Rectal smooth muscle tissue (tissue), 1 donor: ENCODE measurements at regions not wholly inside any gene's neighbourhood (a gene's known extent, or its start where the extent isn't known, plus 50 kb on each side); places are given as distances from the start of the nearest gene placed in this dataset.

ENCODE experiments used
- H3K27ac ChIP-seq: one replicate; pipeline ENCODE4 v1.7.0; 2013; ENCODE audit warnings: low read depth, low read length, inconsistent platforms
- H3K27me3 ChIP-seq: one replicate; pipeline ENCODE4 v1.7.0; 2013; ENCODE audit warnings: low read length; ENCODE audit not compliant: control insufficient read depth, insufficient read depth
- H3K36me3 ChIP-seq: one replicate; pipeline ENCODE4 v1.7.0; 2013; ENCODE audit warnings: low read length; ENCODE audit not compliant: control insufficient read depth, insufficient read depth
- H3K4me1 ChIP-seq: one replicate; pipeline ENCODE4 v1.7.0; 2013; ENCODE audit warnings: low read length; ENCODE audit not compliant: control insufficient read depth, insufficient read depth
- H3K4me3 ChIP-seq: one replicate; pipeline ENCODE4 v1.7.0; 2013; ENCODE audit warnings: low read length
- H3K9ac ChIP-seq: one replicate; pipeline ENCODE4 v1.7.0; 2013; ENCODE audit warnings: low read length

- no peak overlapping the region for H3K4me3 ChIP-seq
- no peaks in the 10 kb centered on the region for H3K36me3 ChIP-seq
- H3K27me3 ChIP-seq, result no peaks in the 10 kb centered on the region
- H3K9ac ChIP-seq, result no peak overlapping the region
- no peaks in the 10 kb centered on the region for H3K4me1 ChIP-seq
- H3K27ac ChIP-seq, result no peak overlapping the region
These were observed 101.8 kb downstream of the CAND1 start for GRCh38 chr12:67370979-67371378.

- Histone ChIP-seq H3K36me3 (no peaks in the 10 kb centered on the region), H3K27me3 (no peaks in the 10 kb centered on the region), H3K9ac (no peak overlapping the region), H3K4me3 (no peak overlapping the region), H3K4me1 (no peaks in the 10 kb centered on the region), H3K27ac (no peak overlapping the region)
These were observed 107.9 kb downstream of the CAND1 start for GRCh38 chr12:67377021-67377420.

- Histone ChIP-seq H3K27ac (no peak overlapping the region), H3K4me3 (no peak overlapping the region), H3K27me3 (no peaks in the 10 kb centered on the region), H3K36me3 (no peaks in the 10 kb centered on the region), H3K9ac (no peak overlapping the region), H3K4me1 (no peaks in the 10 kb centered on the region)
These were observed 108.4 kb downstream of the CAND1 start for GRCh38 chr12:67377541-67377940.

GRCh38 chr12:67382241-67382871 is 113.2 kb downstream of the CAND1 start:
- Histone ChIP-seq H3K27me3 (no peaks in the 10 kb centered on the region), H3K27ac (no peak overlapping the region), H3K4me1 (no peaks in the 10 kb centered on the region), H3K36me3 (no peaks in the 10 kb centered on the region), H3K9ac (no peak overlapping the region), H3K4me3 (no peak overlapping the region)

- H3K4me1 ChIP-seq, result no peaks in the 10 kb centered on the region
- no peak overlapping the region for H3K27ac ChIP-seq
- no peaks in the 10 kb centered on the region for H3K27me3 ChIP-seq
- H3K9ac ChIP-seq, result no peak overlapping the region
- no peak overlapping the region for H3K4me3 ChIP-seq
- no peaks in the 10 kb centered on the region for H3K36me3 ChIP-seq
These were observed 117.9 kb downstream of the CAND1 start for GRCh38 chr12:67386869-67387565.

GRCh38 chr12:67388331-67389138 is 119.4 kb downstream of the CAND1 start:
- Histone ChIP-seq H3K27ac (no peak overlapping the region), H3K4me3 (no peak overlapping the region), H3K9ac (no peak overlapping the region), H3K36me3 (no peaks in the 10 kb centered on the region), H3K27me3 (no peaks in the 10 kb centered on the region), H3K4me1 (no peaks in the 10 kb centered on the region)

GRCh38 chr12:67390273-67390672 is 121.1 kb downstream of the CAND1 start:
- no peak overlapping the region for H3K9ac ChIP-seq
- no peaks in the 10 kb centered on the region for H3K4me1 ChIP-seq
- H3K36me3 ChIP-seq, result no peaks in the 10 kb centered on the region
- H3K27ac ChIP-seq, result no peak overlapping the region
- H3K27me3 ChIP-seq, result no peaks in the 10 kb centered on the region
- H3K4me3 ChIP-seq, result no peak overlapping the region

GRCh38 chr12:67391034-67391433 is 121.9 kb downstream of the CAND1 start:
- H3K36me3 ChIP-seq, result no peaks in the 10 kb centered on the region
- H3K27ac ChIP-seq, result no peak overlapping the region
- H3K4me3 ChIP-seq, result no peak overlapping the region
- no peak overlapping the region for H3K9ac ChIP-seq
- H3K27me3 ChIP-seq, result no peaks in the 10 kb centered on the region
- H3K4me1 ChIP-seq, result no peaks in the 10 kb centered on the region

GRCh38 chr12:67391656-67392055 is 122.5 kb downstream of the CAND1 start:
- Histone ChIP-seq H3K4me1 (no peaks in the 10 kb centered on the region), H3K27me3 (no peaks in the 10 kb centered on the region), H3K4me3 (no peak overlapping the region), H3K27ac (no peak overlapping the region), H3K9ac (no peak overlapping the region), H3K36me3 (no peaks in the 10 kb centered on the region)

- Histone ChIP-seq H3K4me1 (no peaks in the 10 kb centered on the region), H3K27me3 (no peaks in the 10 kb centered on the region), H3K36me3 (no peaks in the 10 kb centered on the region), H3K9ac (no peak overlapping the region), H3K27ac (no peak overlapping the region), H3K4me3 (no peak overlapping the region)
These were observed 125.4 kb downstream of the CAND1 start for GRCh38 chr12:67394550-67394949.

- Histone ChIP-seq H3K4me3 (no peak overlapping the region), H3K36me3 (no peaks in the 10 kb centered on the region)
These were observed 131.6 kb downstream of the CAND1 start for GRCh38 chr12:67400742-67401141.

GRCh38 chr12:67410246-67410645 is 141.1 kb downstream of the CAND1 start:
- no peak overlapping the region for H3K9ac ChIP-seq
- no peaks in the 10 kb centered on the region for H3K4me1 ChIP-seq
- no peak overlapping the region for H3K4me3 ChIP-seq
- H3K27me3 ChIP-seq, result no peaks in the 10 kb centered on the region
- H3K27ac ChIP-seq, result no peak overlapping the region
- H3K36me3 ChIP-seq, result no peaks in the 10 kb centered on the region

More at GRCh38 chr12:67400742-67401141, 131.6 kb downstream of the CAND1 start:
- Histone ChIP-seq H3K4me1 (no peaks in the 10 kb centered on the region), H3K27me3 (no peaks in the 10 kb centered on the region), H3K9ac (no peak overlapping the region), H3K27ac (no peak overlapping the region)
